GM12878 (cell line): ENCODE measurements at regions not wholly inside any gene's neighbourhood (a gene's known extent, or its start where the extent isn't known, plus 50 kb on each side); places are given as distances from the start of the nearest gene placed in this dataset.

Experiments
- ATAC-seq: fragments of 200-7000 bp; cut with Tn5 transposase; 3 replicates; pipeline ENCODE4 v1.9.1; 2020; ENCODE audit warnings: mild to moderate bottlenecking, moderate library complexity
- BruUV-seq: library from RNA; stranded (reverse); fragments of 400-500 nt; replicated peaks from 2 replicates; lab custom pipeline; 2021; lab: Mats Ljungman, UMichigan
- CTCF ChIA-PET: fragments of 300-600 bp; sonication (Branson Sonifier 250); formaldehyde crosslinking; extraction: SDS; loops from one replicate; lab custom pipeline; 2021; ENCODE audit warnings: inconsistent platforms; lab: Yijun Ruan, JAX
- POLR2A ChIA-PET: fragments of 350-600 bp; formaldehyde crosslinking; extraction: SDS; loops from one replicate; lab custom pipeline; 2021; ENCODE audit warnings: inconsistent platforms; lab: Charles Lee
- RAD21 ChIA-PET: fragments of 300-600 bp; sonication (Branson Sonifier 250); formaldehyde crosslinking; loops from one replicate; lab custom pipeline; 2023; ENCODE audit warnings: antibody characterized with exemption; ENCODE audit not compliant: unreplicated experiment; lab: Charles Lee
- SMC1A ChIA-PET: fragments of 300-600 bp; sonication (Branson Sonifier 250); formaldehyde crosslinking; loops from one replicate; lab custom pipeline; 2023; ENCODE audit not compliant: unreplicated experiment, uncharacterized antibody; lab: Charles Lee
- DNase-seq: peaks from one replicate; pipeline ENCODE4 v3.0.0-alpha.2; 2011; ENCODE audit warnings: low read depth, low spot score
- FAIRE-seq: peaks from 3 replicates; lab custom pipeline; 2011; peaks lifted over from hg19 to GRCh38; lab: Jason Lieb, UNC
- H2AFZ ChIP-seq: 2 replicates; pipeline ENCODE4 v1.6.0; 2011; ENCODE audit warnings: low read depth, low read length, control low read depth; ENCODE audit not compliant: control insufficient read depth
- H3K27ac ChIP-seq: 2 replicates; pipeline ENCODE4 v1.5.1; 2011; ENCODE audit warnings: control low read depth; ENCODE audit not compliant: control insufficient read depth, insufficient read depth
- H3K27me3 ChIP-seq, 2 experiments: replicated peaks in 1 of 2; 2 replicates each; pipeline versions ENCODE4 v1.6.0 to v1.6.1; 2011; ENCODE audit warnings: low read length in 1 of 2; ENCODE audit not compliant: control insufficient read depth in 2 of 2, insufficient read depth in 2 of 2
- H3K36me3 ChIP-seq, 2 experiments: 2 replicates each; pipeline ENCODE4 v1.5.1; 2011; ENCODE audit warnings: low read length in 1 of 2; ENCODE audit not compliant: control insufficient read depth in 2 of 2, insufficient read depth in 2 of 2
- H3K4me1 ChIP-seq: 2 replicates; pipeline ENCODE4 v1.6.1; 2011; ENCODE audit warnings: mild to moderate bottlenecking, low read length, moderate library complexity, mixed read lengths; ENCODE audit not compliant: control insufficient read depth, insufficient read depth
- H3K4me2 ChIP-seq: 2 replicates; pipeline ENCODE4 v1.6.0; 2011; ENCODE audit warnings: control low read depth; ENCODE audit not compliant: control insufficient read depth, insufficient read depth
- H3K4me3 ChIP-seq: fragments of 200-600 bp; sonication (generic); 2 replicates; pipeline ENCODE4 v1.5.1; 2016
- H3K79me2 ChIP-seq: 2 replicates; pipeline ENCODE4 v1.6.0; 2011; ENCODE audit warnings: low read length; ENCODE audit not compliant: control insufficient read depth, insufficient read depth
- H3K9ac ChIP-seq: 2 replicates; pipeline ENCODE4 v1.8.0; 2011; ENCODE audit warnings: low read length, control low read depth, mixed read lengths; ENCODE audit not compliant: control insufficient read depth, insufficient read depth
- H3K9me3 ChIP-seq: replicated peaks from 3 replicates; pipeline ENCODE4 v1.5.1; 2011; ENCODE audit warnings: mild to moderate bottlenecking, low read length; ENCODE audit not compliant: control insufficient read depth, insufficient read depth
- H4K20me1 ChIP-seq: 2 replicates; pipeline ENCODE4 v1.6.0; 2011; ENCODE audit not compliant: control insufficient read depth, insufficient read depth
- ETV6 ChIP-seq, 2 experiments: fragments of 450-650 bp in 1 of 2; IDR thresholded peaks in 1 of 2; conservative IDR thresholded peaks in 1 of 2; 2 replicates each; pipeline ENCODE4 v1.6.1; 2014; ENCODE audit warnings: antibody characterized with exemption in 1 of 2, borderline replicate concordance in 1 of 2, low read depth in 1 of 2, mild to moderate bottlenecking in 1 of 2, moderate library complexity in 1 of 2
- GATAD2B ChIP-seq: fragments of 450-650 bp; conservative IDR thresholded peaks from 2 replicates; pipeline ENCODE4 v1.6.1; 2017; ENCODE audit warnings: low read depth, mild to moderate bottlenecking, moderate library complexity
- IRF4 ChIP-seq: IDR thresholded peaks from 2 replicates; pipeline ENCODE4 v1.6.1; 2011; ENCODE audit warnings: low read depth, low read length
- IRF5 ChIP-seq: fragments of 450-650 bp; IDR thresholded peaks from 2 replicates; pipeline ENCODE4 v1.6.1; 2017; ENCODE audit warnings: borderline replicate concordance
- MEF2A ChIP-seq: IDR thresholded peaks from 2 replicates; pipeline ENCODE4 v1.6.1; 2011; ENCODE audit warnings: low read depth, mild to moderate bottlenecking, low read length, moderate library complexity; ENCODE audit not compliant: insufficient read depth
- MTA3 ChIP-seq: IDR thresholded peaks from 2 replicates; pipeline ENCODE4 v1.6.1; 2012; ENCODE audit warnings: low read length, inconsistent platforms, borderline replicate concordance
- PML ChIP-seq: IDR thresholded peaks from 2 replicates; pipeline ENCODE4 v1.6.1; 2012; ENCODE audit warnings: low read length, inconsistent platforms
- RAD21 ChIP-seq: IDR thresholded peaks from 2 replicates; pipeline ENCODE4 v1.6.1; 2011; ENCODE audit warnings: mild to moderate bottlenecking, low read depth, low read length, moderate library complexity; ENCODE audit not compliant: insufficient read depth
- REST ChIP-seq: IDR thresholded peaks from 2 replicates; pipeline ENCODE4 v1.6.1; 2012; ENCODE audit warnings: mild to moderate bottlenecking, low read depth, low read length
- SMAD5 ChIP-seq: IDR thresholded peaks from 2 replicates; pipeline ENCODE4 v1.6.1; 2016; ENCODE audit warnings: antibody characterized with exemption, low read depth
- TAF1 ChIP-seq: IDR thresholded peaks from 2 replicates; pipeline ENCODE4 v1.6.1; 2011; ENCODE audit warnings: mild to moderate bottlenecking, low read depth, low read length, borderline replicate concordance
- TARDBP ChIP-seq: IDR thresholded peaks from 2 replicates; pipeline ENCODE4 v1.6.1; 2016; ENCODE audit warnings: borderline replicate concordance
- TCF3 ChIP-seq: IDR thresholded peaks from 2 replicates; pipeline ENCODE4 v1.6.1; 2012; ENCODE audit warnings: low read depth, mild to moderate bottlenecking, low read length, borderline replicate concordance; ENCODE audit not compliant: insufficient read depth
- in situ Hi-C: fragments of 300-500 bp; cut with MboI; formaldehyde crosslinking; loops from 9 replicates; pipeline ENCODE4 v1.14.3; 2018; ENCODE audit warnings: mixed read lengths
- intact Hi-C: fragments of 100-400 bp; cut with micrococcal nuclease; formaldehyde crosslinking; loops from one replicate; pipeline ENCODE4 v1.14.2; 2022; ENCODE audit not compliant: unreplicated experiment

GRCh38 chr2:145820651-145821050 lies 1300.7 kb upstream of the ZEB2 start:
- FAIRE-seq (no peak), DNase-seq (no peak), ATAC-seq (no peak)
- H2AFZ ChIP-seq: no peak overlapping the region
- TF ChIP-seq IRF5 (no peak), ETV6 (conservative IDR thresholded peaks at IDR 0.05 in 1 of 2, IDR thresholded peaks at IDR 0.05 in 1 of 2; ENCODE audit: borderline replicate concordance in 1 of 2, low read depth in 1 of 2) (no peak), GATAD2B (no peak), MEF2A (no peak), MTA3 (no peak), SMAD5 (no peak)
- no peaks in the 10 kb centered on the region for H3K36me3 ChIP-seq
- no peak overlapping the region for H3K9ac ChIP-seq
- ChIA-PET RAD21 (no interaction called here), CTCF (no interaction called here), POLR2A (no interaction called here), SMC1A (no interaction called here)
- no peaks in the 10 kb centered on the region for H4K20me1 ChIP-seq
- no peak overlapping the region for H3K27ac ChIP-seq
- in situ Hi-C loops: no loop called here
- no peak overlapping the region for H3K4me3 ChIP-seq
- no peaks in the 10 kb centered on the region for H3K79me2 ChIP-seq
- no peaks in the 10 kb centered on the region for H3K4me1 ChIP-seq
- BruUV-seq: no TSS peak
- intact Hi-C loops: no loop called here
- H3K27me3 ChIP-seq: no peaks in the 10 kb centered on the region
- no peak overlapping the region for H3K4me2 ChIP-seq
- no peaks in the 10 kb centered on the region for H3K9me3 ChIP-seq

- H3K79me2 ChIP-seq: no peaks in the 10 kb centered on the region
- no TSS peak for BruUV-seq
- H4K20me1 ChIP-seq: no peaks in the 10 kb centered on the region
- intact Hi-C loops (no loop called here), in situ Hi-C loops (no loop called here)
- ATAC-seq (no peak), DNase-seq (no peak), FAIRE-seq (no peak)
- H3K36me3 ChIP-seq: no peaks in the 10 kb centered on the region
- no peak overlapping the region for H3K4me3 ChIP-seq
- SMC1A ChIA-PET: no interaction called here
- RAD21 ChIA-PET: no interaction called here
- H2AFZ ChIP-seq: no peak overlapping the region
- POLR2A ChIA-PET: no interaction called here
- no peaks in the 10 kb centered on the region for H3K4me1 ChIP-seq
- CTCF ChIA-PET: no interaction called here
- no peaks in the 10 kb centered on the region for H3K9me3 ChIP-seq
- H3K27me3 ChIP-seq: no peaks in the 10 kb centered on the region
- H3K4me2 ChIP-seq: no peak overlapping the region
- H3K27ac ChIP-seq: no peak overlapping the region
- no peak overlapping the region for H3K9ac ChIP-seq
- TF ChIP-seq TARDBP: no peak
- no peak for TF ChIP-seq PML
- no peak for TF ChIP-seq IRF4
- TF ChIP-seq RAD21: no peak
- TF ChIP-seq TCF3: no peak
- no peak for TF ChIP-seq TAF1
- TF ChIP-seq MEF2A: no peak
- TF ChIP-seq REST: no peak
Measured at GRCh38 chr2:145818890-145819504, 1299.1 kb upstream of the ZEB2 start.
